GM23248 (cell line): ENCODE measurements at regions not wholly inside any gene's neighbourhood (a gene's known extent, or its start where the extent isn't known, plus 50 kb on each side); places are given as distances from the start of the nearest gene placed in this dataset.

Experiments
- DNase-seq: peaks from one replicate; pipeline ENCODE4 v3.0.0-alpha.2; 2015
- H2AFZ ChIP-seq: fragments of 200-600 bp; sonication (generic); 2 replicates; pipeline ENCODE4 v1.6.1; 2016; ENCODE audit warnings: antibody characterized with exemption
- H3F3A ChIP-seq: fragments of 200-600 bp; sonication (generic); 2 replicates; pipeline ENCODE4 v1.6.1; 2016; ENCODE audit warnings: mild to moderate bottlenecking, antibody characterized with exemption, mixed run types; ENCODE audit not compliant: insufficient read depth
- H3K27ac ChIP-seq: fragments of 200-600 bp; sonication (generic); 2 replicates; pipeline ENCODE4 v1.5.1; 2016; ENCODE audit warnings: mild to moderate bottlenecking
- H3K27me3 ChIP-seq: fragments of 200-600 bp; sonication (generic); replicated peaks from 2 replicates; pipeline ENCODE4 v1.6.1; 2016; ENCODE audit warnings: mild to moderate bottlenecking; ENCODE audit not compliant: insufficient read depth
- H3K36me3 ChIP-seq: fragments of 200-600 bp; sonication (generic); 2 replicates; pipeline ENCODE4 v1.6.1; 2016; ENCODE audit warnings: low read depth, mild to moderate bottlenecking
- H3K4me1 ChIP-seq: fragments of 200-600 bp; sonication (generic); 2 replicates; pipeline ENCODE4 v1.6.1; 2016; ENCODE audit warnings: mild to moderate bottlenecking; ENCODE audit not compliant: insufficient read depth
- H3K4me2 ChIP-seq: fragments of 200-600 bp; sonication (generic); one replicate; pipeline ENCODE4 v1.6.1; 2016; ENCODE audit warnings: mild to moderate bottlenecking; ENCODE audit not compliant: unreplicated experiment
- H3K4me3 ChIP-seq: fragments of 200-600 bp; sonication (generic); 2 replicates; pipeline ENCODE4 v1.5.1; 2016; ENCODE audit warnings: mild to moderate bottlenecking
- H3K79me2 ChIP-seq: fragments of 200-600 bp; sonication (generic); 2 replicates; pipeline ENCODE4 v1.6.1; 2016; ENCODE audit warnings: mild to moderate bottlenecking; ENCODE audit not compliant: insufficient read depth
- H3K9ac ChIP-seq: fragments of 200-600 bp; sonication (generic); 2 replicates; pipeline ENCODE4 v1.6.1; 2016; ENCODE audit warnings: mild to moderate bottlenecking
- H3K9me2 ChIP-seq: fragments of 200-600 bp; sonication (generic); 2 replicates; pipeline ENCODE4 v1.6.1; 2016; ENCODE audit warnings: mixed run types, mild to moderate bottlenecking, moderate library complexity; ENCODE audit not compliant: insufficient read depth
- H3K9me3 ChIP-seq: fragments of 200-600 bp; sonication (generic); one replicate; pipeline ENCODE4 v1.6.1; 2017; ENCODE audit warnings: low read depth
- H4K20me1 ChIP-seq: fragments of 200-600 bp; sonication (generic); 2 replicates; pipeline ENCODE4 v1.6.0; 2016; ENCODE audit not compliant: insufficient read depth
- EZH2 ChIP-seq: fragments of 200-600 bp; sonication (generic); IDR thresholded peaks from 2 replicates; pipeline ENCODE4 v1.6.1; 2018; ENCODE audit warnings: antibody characterized with exemption, mild to moderate bottlenecking; ENCODE audit not compliant: insufficient read depth, poor library complexity, severe bottlenecking
- EZH2phosphoT487 ChIP-seq: fragments of 200-600 bp; sonication (generic); IDR thresholded peaks from 2 replicates; pipeline ENCODE4 v1.6.1; 2018; ENCODE audit warnings: antibody characterized with exemption, moderate library complexity, mild to moderate bottlenecking, low read depth; ENCODE audit not compliant: insufficient read depth
- WGBS, 2 experiments: methylation state at CpG; one replicate each; pipeline ENCODE4 v1.1.6; 2015 to 2017; ENCODE audit warnings: low lambda C conversion rate in 2 of 2, low coverage in 1 of 2; ENCODE audit errors: missing lambda C conversion rate in 2 of 2; 5-methylcytosine and 5-hydroxymethylcytosine counted together
- in situ Hi-C: fragments of 300-500 bp; cut with MboI; formaldehyde crosslinking; loops from 2 replicates; pipeline ENCODE4 v1.15.0; 2020

DNA sequence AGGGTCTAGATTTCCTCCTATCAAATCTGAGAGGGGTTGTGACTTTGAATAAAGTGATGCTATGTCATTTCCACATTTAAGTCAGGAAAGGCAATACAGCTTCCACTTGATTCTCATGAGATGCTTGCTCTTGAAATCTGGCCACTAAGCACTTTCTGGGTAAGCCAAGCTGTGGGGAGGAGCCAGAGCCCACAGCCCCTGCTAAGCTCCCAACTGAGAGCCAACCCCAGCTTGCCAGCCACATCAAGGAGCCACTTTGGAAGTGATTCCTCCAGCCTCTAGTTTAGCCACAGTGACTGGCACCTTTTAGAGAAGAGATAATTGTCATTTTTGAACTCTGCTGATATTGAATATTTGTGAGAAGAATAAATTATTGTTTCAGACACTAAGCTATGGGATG, 1441.5 kb upstream of the IGFBP7 start:
- no peak overlapping the region for H2AFZ ChIP-seq
- H3K79me2 ChIP-seq = no peaks in the 10 kb centered on the region
- no peak overlapping the region for H3K4me2 ChIP-seq
- H3K9me3 ChIP-seq = no peaks in the 10 kb centered on the region
- in situ Hi-C loops = no loop called here
- no peak for DNase-seq
- H3K4me3 ChIP-seq = no peak overlapping the region
- no peak overlapping the region for H3K27ac ChIP-seq
- H3K4me1 ChIP-seq = no peaks in the 10 kb centered on the region
- no peaks in the 10 kb centered on the region for H3K27me3 ChIP-seq
- H3K36me3 ChIP-seq = no peaks in the 10 kb centered on the region
- no peak for TF ChIP-seq EZH2
- TF ChIP-seq EZH2phosphoT487 = no peak
- no peaks in the 10 kb centered on the region for H3F3A ChIP-seq
- H3K9ac ChIP-seq = no peak overlapping the region
- H3K9me2 ChIP-seq = no peaks in the 10 kb centered on the region
- no peaks in the 10 kb centered on the region for H4K20me1 ChIP-seq

- WGBS, 2 experiments = 3 to 4% methylated on average over 1 of the region's 1 CpG
- in situ Hi-C loops = no loop called here
- H2AFZ ChIP-seq = no peak overlapping the region
- H3K9me2 ChIP-seq = no peaks in the 10 kb centered on the region
- no peak overlapping the region for H3K4me3 ChIP-seq
- H3F3A ChIP-seq = no peaks in the 10 kb centered on the region
- TF ChIP-seq EZH2phosphoT487 = no peak
- TF ChIP-seq EZH2 = no peak
- no peaks in the 10 kb centered on the region for H3K79me2 ChIP-seq
- H3K4me2 ChIP-seq = no peak overlapping the region
- no peak for DNase-seq
- H3K9me3 ChIP-seq = peaks cover 3% of the 10 kb centered on the region
- no peak overlapping the region for H3K27ac ChIP-seq
- H3K27me3 ChIP-seq = no peaks in the 10 kb centered on the region
- H3K4me1 ChIP-seq = no peaks in the 10 kb centered on the region
- no peaks in the 10 kb centered on the region for H3K36me3 ChIP-seq
- no peaks in the 10 kb centered on the region for H4K20me1 ChIP-seq
- no peak overlapping the region for H3K9ac ChIP-seq
Observed at GRCh38 chr4:58543465-58543864, 1433.3 kb upstream of the IGFBP7 start.

GRCh38 chr4:58541926-58542325, 1431.7 kb upstream of the IGFBP7 start:
- no peaks in the 10 kb centered on the region for H3K4me1 ChIP-seq
- 0 to 4% methylated on average over 1 of the region's 1 CpG for WGBS, 2 experiments
- no peak for DNase-seq
- no peaks in the 10 kb centered on the region for H3K79me2 ChIP-seq
- no peaks in the 10 kb centered on the region for H3K9me2 ChIP-seq
- no peak overlapping the region for H3K4me3 ChIP-seq
- no peak overlapping the region for H3K27ac ChIP-seq
- no peak overlapping the region for H2AFZ ChIP-seq
- no peak overlapping the region for H3K4me2 ChIP-seq
- no peaks in the 10 kb centered on the region for H4K20me1 ChIP-seq
- no peaks in the 10 kb centered on the region for H3K27me3 ChIP-seq
- TF ChIP-seq EZH2 (no peak), EZH2phosphoT487 (no peak)
- in situ Hi-C loops = no loop called here
- H3F3A ChIP-seq = no peaks in the 10 kb centered on the region
- no peak overlapping the region for H3K9ac ChIP-seq
- H3K9me3 ChIP-seq = peaks cover 3% of the 10 kb centered on the region
- H3K36me3 ChIP-seq = no peaks in the 10 kb centered on the region

- Histone ChIP-seq H3K9ac (no peak overlapping the region), H4K20me1 (no peaks in the 10 kb centered on the region), H3K4me2 (no peak overlapping the region), H3K79me2 (no peaks in the 10 kb centered on the region), H3K36me3 (no peaks in the 10 kb centered on the region), H3F3A (no peaks in the 10 kb centered on the region), H3K27ac (no peak overlapping the region), H2AFZ (no peak overlapping the region), H3K9me3 (no peaks in the 10 kb centered on the region), H3K27me3 (no peaks in the 10 kb centered on the region), H3K4me1 (no peaks in the 10 kb centered on the region), H3K9me2 (no peaks in the 10 kb centered on the region; the same call in 1 of the 2 replicates), H3K4me3 (no peak overlapping the region)
- in situ Hi-C loops = no loop called here
- no peak for DNase-seq
- no peak for TF ChIP-seq EZH2
- no peak for TF ChIP-seq EZH2phosphoT487
- WGBS, 2 experiments = 5 to 6% methylated on average over 2 of the region's 2 CpGs
Observed at GRCh38 chr4:58522765-58523382, 1412.7 kb upstream of the IGFBP7 start.

DNA sequence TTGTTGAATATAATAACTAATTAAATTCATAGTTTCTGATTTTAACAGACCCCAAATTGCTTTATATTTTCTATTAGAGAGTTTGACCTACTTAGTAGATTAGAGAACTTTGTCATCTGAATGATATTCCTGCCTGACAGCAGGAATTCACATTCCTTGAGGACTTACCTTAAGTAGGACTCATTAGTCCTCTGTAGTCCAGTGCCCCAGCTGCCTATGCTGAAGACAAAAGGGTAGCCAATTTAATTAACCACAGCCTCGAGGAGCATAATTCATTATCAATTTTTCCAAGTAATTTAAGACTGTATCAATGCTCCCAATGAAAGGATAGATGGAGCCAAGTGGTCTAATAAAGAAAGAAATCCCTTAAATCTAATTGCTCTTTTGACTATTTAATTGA, 1405.0 kb upstream of the IGFBP7 start:
- TF ChIP-seq EZH2phosphoT487 (no peak), EZH2 (no peak)
- H3K4me2 ChIP-seq = no peak overlapping the region
- WGBS, 2 experiments = 0% methylated on average over 1 of the region's 1 CpG
- H3F3A ChIP-seq = no peaks in the 10 kb centered on the region
- no peak overlapping the region for H3K4me3 ChIP-seq
- H3K79me2 ChIP-seq = no peaks in the 10 kb centered on the region
- H3K9ac ChIP-seq = no peak overlapping the region
- no peaks in the 10 kb centered on the region for H3K9me3 ChIP-seq
- H3K36me3 ChIP-seq = no peaks in the 10 kb centered on the region
- no peak overlapping the region for H3K27ac ChIP-seq
- DNase-seq = no peak
- no peaks in the 10 kb centered on the region for H3K9me2 ChIP-seq
- no peaks in the 10 kb centered on the region for H3K4me1 ChIP-seq
- H2AFZ ChIP-seq = no peak overlapping the region
- in situ Hi-C loops = no loop called here
- no peaks in the 10 kb centered on the region for H4K20me1 ChIP-seq
- H3K27me3 ChIP-seq = no peaks in the 10 kb centered on the region
